HL-60 (cell line): ENCODE measurements at regions not wholly inside any gene's neighbourhood (a gene's known extent, or its start where the extent isn't known, plus 50 kb on each side); places are given as distances from the start of the nearest gene placed in this dataset.

Source experiments
- CTCF ChIP-seq: IDR thresholded peaks from one replicate; pipeline ENCODE4 v1.5.1; 2011; ENCODE audit warnings: low read length, control low read depth, inconsistent platforms; ENCODE audit not compliant: insufficient read depth
- GABPA ChIP-seq: IDR thresholded peaks from 2 replicates; pipeline ENCODE4 v1.6.1; 2012; ENCODE audit warnings: low read depth
- POLR2AphosphoS5 ChIP-seq: IDR thresholded peaks from 2 replicates; pipeline ENCODE4 v1.6.1; 2012; ENCODE audit warnings: low read depth
- REST ChIP-seq: IDR thresholded peaks from 2 replicates; pipeline ENCODE4 v1.6.1; 2012; ENCODE audit warnings: low read depth; ENCODE audit not compliant: insufficient replicate concordance
- SPI1 ChIP-seq: IDR thresholded peaks from 2 replicates; pipeline ENCODE4 v1.6.1; 2012; ENCODE audit warnings: low read depth, mild to moderate bottlenecking, borderline replicate concordance

GRCh38 chr5:107047048-107047447, 623.7 kb downstream of the EFNA5 start:
- TF ChIP-seq GABPA: no peak
- TF ChIP-seq POLR2AphosphoS5: no peak
- TF ChIP-seq CTCF: no peak
- no peak for TF ChIP-seq REST
- no peak for TF ChIP-seq SPI1
